ENCODE measurements at regions not wholly inside any gene's neighbourhood (a gene's known extent, or its start where the extent isn't known, plus 50 kb on each side); places are given as distances from the start of the nearest gene placed in this dataset.

GRCh38 chr14:61891810-61892209 lies 129.6 kb downstream of the SNAPC1 start:
- H3K4me1 ChIP-seq: no peaks in the 10 kb centered on the region
- no peaks in the 10 kb centered on the region for H3K9me3 ChIP-seq
- DNase-seq (no peak), ATAC-seq (no peak)
- WGBS, 2 donors: 80 to 81% methylated on average over 4 of the region's 4 CpGs
- TF ChIP-seq CTCF (IDR thresholded peaks at IDR 0.05) (no peak), POLR2A (IDR thresholded peaks at IDR 0.05) (no peak)
- H3K27me3 ChIP-seq: no peaks in the 10 kb centered on the region
- intact Hi-C loops (cut with DNase I): loop anchor here (10.0 kb wide), 1 partner anchor 233 kb away; no protein-coding TSS in a partner anchor
- H3K27ac ChIP-seq: no peak overlapping the region
- H3K4me3 ChIP-seq: no peak overlapping the region
- H3K36me3 ChIP-seq (replicated peaks in 1 of 2; ENCODE audit: insufficient read depth in 1 of 2, low read depth in 2 of 2): no peaks in the 10 kb centered on the region

GRCh38 chr14:61893371-61893940 lies 131.2 kb downstream of the SNAPC1 start:
- Histone ChIP-seq H3K4me1 (no peaks in the 10 kb centered on the region), H3K27me3 (no peaks in the 10 kb centered on the region), H3K27ac (no peak overlapping the region), H3K9me3 (no peaks in the 10 kb centered on the region), H3K36me3 (replicated peaks in 1 of 2; ENCODE audit: insufficient read depth in 1 of 2, low read depth in 2 of 2) (no peaks in the 10 kb centered on the region), H3K4me3 (no peak overlapping the region)
- 71 to 83% methylated on average over 5 of the region's 5 CpGs for WGBS, 2 donors
- intact Hi-C loops (cut with DNase I): loop anchor here (10.0 kb wide), 1 partner anchor 231 kb away; no protein-coding TSS in a partner anchor
- TF ChIP-seq CTCF (IDR thresholded peaks at IDR 0.05) (no peak), POLR2A (IDR thresholded peaks at IDR 0.05) (no peak)
- DNase-seq (no peak), ATAC-seq (no peak)

- 25 to 39% methylated on average over 5 of the region's 5 CpGs for WGBS, 2 donors
- intact Hi-C loops (cut with DNase I): loop anchor here (10.0 kb wide), 1 partner anchor 230 kb away; no protein-coding TSS in a partner anchor
- Histone ChIP-seq H3K27me3 (no peaks in the 10 kb centered on the region), H3K9me3 (no peaks in the 10 kb centered on the region), H3K4me3 (no peak overlapping the region), H3K36me3 (replicated peaks in 1 of 2; ENCODE audit: insufficient read depth in 1 of 2, low read depth in 2 of 2) (no peaks in the 10 kb centered on the region), H3K4me1 (no peaks in the 10 kb centered on the region), H3K27ac (no peak overlapping the region)
- DNase-seq (peak; percentile 68 to 82 (median 75)), ATAC-seq (no peak)
- no peak for TF ChIP-seq POLR2A (IDR thresholded peaks at IDR 0.05)
- peak; percentile 48 to 75 (median 63) for TF ChIP-seq CTCF (IDR thresholded peaks at IDR 0.05)
Observed at GRCh38 chr14:61894452-61895077, 132.3 kb downstream of the SNAPC1 start.

- 89 to 100% methylated on average over 3 of the region's 3 CpGs for WGBS, 2 donors
- ATAC-seq (no peak), DNase-seq (no peak)
- Histone ChIP-seq H3K27me3 (no peaks in the 10 kb centered on the region), H3K27ac (no peak overlapping the region), H3K36me3 (replicated peaks in 1 of 2; ENCODE audit: insufficient read depth in 1 of 2, low read depth in 2 of 2) (no peaks in the 10 kb centered on the region), H3K4me3 (no peak overlapping the region), H3K9me3 (no peaks in the 10 kb centered on the region), H3K4me1 (no peaks in the 10 kb centered on the region)
- TF ChIP-seq CTCF (IDR thresholded peaks at IDR 0.05) (no peak), POLR2A (IDR thresholded peaks at IDR 0.05) (no peak)
- intact Hi-C loops (cut with DNase I): loop anchor here (10.0 kb wide), 1 partner anchor 228 kb away; no protein-coding TSS in a partner anchor
Observed at GRCh38 chr14:61897300-61897699, 135.1 kb downstream of the SNAPC1 start.

Measured in body of pancreas (tissue), 4 donors.